ENCODE measurements at regions not wholly inside any gene's neighbourhood (a gene's known extent, or its start where the extent isn't known, plus 50 kb on each side); places are given as distances from the start of the nearest gene placed in this dataset.
"Not testable (repeated sequence)": the region's sequence is repeated elsewhere in the genome, so short reads cannot be mapped to it uniquely, and the experiment has no call there.

- DNase-seq: no peak
Observed at GRCh38 chr12:131318045-131318685, 364.5 kb downstream of the ADGRD1 start.

GRCh38 chr12:131321988-131322387, 368.3 kb downstream of the ADGRD1 start:
- no peak for DNase-seq

- DNase-seq: not testable (repeated sequence)
Observed at GRCh38 chr12:131322460-131322859, 368.8 kb downstream of the ADGRD1 start.

GRCh38 chr12:131323879-131324278, 370.2 kb downstream of the ADGRD1 start:
- no peak for DNase-seq

GRCh38 chr12:131327521-131328488, 374.1 kb downstream of the ADGRD1 start:
- no peak for DNase-seq

GRCh38 chr12:131328861-131329845, 375.4 kb downstream of the ADGRD1 start:
- DNase-seq: not testable (repeated sequence)

GRCh38 chr12:131330106-131330815, 376.6 kb downstream of the ADGRD1 start:
- no peak for DNase-seq

GRCh38 chr12:131331148-131331750, 377.5 kb downstream of the ADGRD1 start:
- DNase-seq: no peak

GRCh38 chr12:131332224-131332623, 378.5 kb downstream of the ADGRD1 start:
- DNase-seq: no peak

- no peak for DNase-seq
Observed at GRCh38 chr12:131333136-131333535, 377.8 kb upstream of the SFSWAP start.

GRCh38 chr12:131333621-131334440, 377.1 kb upstream of the SFSWAP start:
- no peak for DNase-seq

GRCh38 chr12:131334835-131335234, 376.1 kb upstream of the SFSWAP start:
- DNase-seq: no peak

GRCh38 chr12:131335456-131335855, 375.4 kb upstream of the SFSWAP start:
- no peak for DNase-seq

GRCh38 chr12:131337861-131338260, 373.0 kb upstream of the SFSWAP start:
- not testable (repeated sequence) for DNase-seq

GRCh38 chr12:131340616-131341210, 370.2 kb upstream of the SFSWAP start:
- no peak for DNase-seq

- not testable (repeated sequence) for DNase-seq
Observed at GRCh38 chr12:131341608-131342007, 369.3 kb upstream of the SFSWAP start.

GRCh38 chr12:131343436-131343835, 367.5 kb upstream of the SFSWAP start:
- not testable (repeated sequence) for DNase-seq

GRCh38 chr12:131344715-131345520, 366.0 kb upstream of the SFSWAP start:
- not testable (repeated sequence) for DNase-seq

All from central memory CD4-positive, alpha-beta T cell (primary cell).